ENCODE measurements at regions not wholly inside any gene's neighbourhood (a gene's known extent, or its start where the extent isn't known, plus 50 kb on each side); places are given as distances from the start of the nearest gene placed in this dataset.

GRCh38 chr9:109901201-109901600 lies 121.2 kb downstream of the PALM2AKAP2 start:
- no peaks in the 10 kb centered on the region for H3K9me3 ChIP-seq (ENCODE audit: control insufficient read depth, low read length)
- H4K8ac ChIP-seq (ENCODE audit: low read length): no peak overlapping the region
- H3K23ac ChIP-seq (ENCODE audit: low read length in 2 of 2): no peak overlapping the region
- no peak overlapping the region for H3K4ac ChIP-seq (ENCODE audit: low read depth in 1 of 2, low read length in 2 of 2)
- no peak overlapping the region for H2BK15ac ChIP-seq (ENCODE audit: low read depth, poor library complexity, severe bottlenecking)
- H3K4me1 ChIP-seq (ENCODE audit: control insufficient read depth, insufficient read depth, low read depth, low read length): peaks cover 3% of the 10 kb centered on the region
- peak overlapping the region; percentile 3 for H4K91ac ChIP-seq (ENCODE audit: low read length)
- H2AK5ac ChIP-seq (ENCODE audit: low read length, severe bottlenecking): no peak overlapping the region
- H3K4me3 ChIP-seq (ENCODE audit: insufficient read depth in 1 of 2, low read depth in 1 of 2, low read length in 2 of 2): no peak overlapping the region
- H3K18ac ChIP-seq (ENCODE audit: low read depth in 1 of 2, low read length in 2 of 2): no peak overlapping the region
- H2BK5ac ChIP-seq (ENCODE audit: low read depth, low read length, poor library complexity, severe bottlenecking): no peak overlapping the region
- H3K27ac ChIP-seq (ENCODE audit: low read length, poor library complexity, severe bottlenecking): no peak overlapping the region
- no peaks in the 10 kb centered on the region for H3K36me3 ChIP-seq (ENCODE audit: control insufficient read depth in 1 of 2, insufficient read depth in 2 of 2, low read depth in 1 of 2, low read length in 2 of 2)
- peak overlapping the region; percentile 15 for H3K9ac ChIP-seq (ENCODE audit: low read length)
- H3K27me3 ChIP-seq (ENCODE audit: control insufficient read depth in 1 of 2, insufficient read depth in 1 of 2, low read length in 2 of 2): no peaks in the 10 kb centered on the region
- WGBS: 30% methylated on average over 3 of the region's 3 CpGs
- peak; percentile 92 for DNase-seq
- no peak overlapping the region for H2BK12ac ChIP-seq (ENCODE audit: low read length in 2 of 2)
- peak overlapping the region in 1 of 2 experiments; percentile 10 for H3K14ac ChIP-seq (ENCODE audit: low read length in 2 of 2)
- H2BK120ac ChIP-seq (ENCODE audit: low read depth, low read length): no peak overlapping the region
- no peak overlapping the region for H2AFZ ChIP-seq (ENCODE audit: low read depth, low read length)
- H3K4me2 ChIP-seq (ENCODE audit: low read length, poor library complexity, severe bottlenecking): no peak overlapping the region
- H3K79me1 ChIP-seq (replicated peaks; ENCODE audit: low read length, poor library complexity, severe bottlenecking): peaks cover 10% of the 10 kb centered on the region

DNA sequence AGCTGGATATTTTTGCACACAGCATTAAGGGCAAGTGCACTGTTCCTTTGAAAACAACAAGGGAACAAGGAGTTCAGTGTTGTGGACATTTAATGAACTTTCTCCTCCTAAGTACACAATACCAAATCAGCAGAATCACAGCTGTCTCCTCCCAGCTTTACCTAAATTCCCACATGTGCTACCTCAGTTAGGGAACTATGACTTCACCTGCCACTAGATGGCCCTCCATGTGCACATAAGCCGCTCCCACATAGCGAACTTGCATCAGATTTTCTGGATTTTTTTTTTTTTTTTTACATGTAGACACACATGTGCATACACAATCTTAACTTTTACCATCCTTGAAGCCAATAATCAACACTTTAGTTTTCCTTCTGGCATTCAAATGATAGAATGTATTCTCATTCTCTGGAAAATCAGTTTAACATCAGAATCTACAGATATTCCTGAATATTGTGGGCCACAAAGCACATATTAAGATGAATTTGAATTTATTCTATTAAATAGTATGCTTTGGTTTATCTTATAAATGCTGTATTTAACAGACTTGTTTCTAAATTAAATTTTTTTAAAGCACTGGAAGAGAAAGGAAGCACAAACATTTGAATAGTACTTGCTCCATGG lies 123.6 kb downstream of the PALM2AKAP2 start:
- H3K27ac ChIP-seq (ENCODE audit: low read length, poor library complexity, severe bottlenecking): no peak overlapping the region
- H3K79me1 ChIP-seq (replicated peaks; ENCODE audit: low read length, poor library complexity, severe bottlenecking): peaks cover 12% of the 10 kb centered on the region
- H2AFZ ChIP-seq (ENCODE audit: low read depth, low read length): no peak overlapping the region
- H3K4me2 ChIP-seq (ENCODE audit: low read length, poor library complexity, severe bottlenecking): no peak overlapping the region
- H2BK120ac ChIP-seq (ENCODE audit: low read depth, low read length): no peak overlapping the region
- WGBS: 6% methylated on average over 2 of the region's 2 CpGs
- no peak overlapping the region for H3K14ac ChIP-seq (ENCODE audit: low read length in 2 of 2)
- H2BK12ac ChIP-seq (ENCODE audit: low read length in 2 of 2): no peak overlapping the region
- H4K91ac ChIP-seq (ENCODE audit: low read length): no peak overlapping the region
- no peaks in the 10 kb centered on the region for H3K27me3 ChIP-seq (ENCODE audit: control insufficient read depth in 1 of 2, insufficient read depth in 1 of 2, low read length in 2 of 2)
- no peaks in the 10 kb centered on the region for H3K9me3 ChIP-seq (ENCODE audit: control insufficient read depth, low read length)
- H2AK5ac ChIP-seq (ENCODE audit: low read length, severe bottlenecking): no peak overlapping the region
- H3K9ac ChIP-seq (ENCODE audit: low read length): peak overlapping the region; percentile 70
- no peak overlapping the region for H3K4ac ChIP-seq (ENCODE audit: low read depth in 1 of 2, low read length in 2 of 2)
- DNase-seq: peak; percentile 81
- H3K18ac ChIP-seq (ENCODE audit: low read depth in 1 of 2, low read length in 2 of 2): no peak overlapping the region
- no peak overlapping the region for H3K23ac ChIP-seq (ENCODE audit: low read length in 2 of 2)
- no peak overlapping the region for H2BK15ac ChIP-seq (ENCODE audit: low read depth, poor library complexity, severe bottlenecking)
- no peak overlapping the region for H4K8ac ChIP-seq (ENCODE audit: low read length)
- H2BK5ac ChIP-seq (ENCODE audit: low read depth, low read length, poor library complexity, severe bottlenecking): no peak overlapping the region
- H3K4me1 ChIP-seq (ENCODE audit: control insufficient read depth, insufficient read depth, low read depth, low read length): peaks cover 6% of the 10 kb centered on the region
- no peak overlapping the region for H3K4me3 ChIP-seq (ENCODE audit: insufficient read depth in 1 of 2, low read depth in 1 of 2, low read length in 2 of 2)
- peaks cover 0 to 3% of the 10 kb centered on the region in 2 experiments for H3K36me3 ChIP-seq (ENCODE audit: control insufficient read depth in 1 of 2, insufficient read depth in 2 of 2, low read depth in 1 of 2, low read length in 2 of 2)

- H4K8ac ChIP-seq (ENCODE audit: low read length): no peak overlapping the region
- DNase-seq: no peak
- H2BK120ac ChIP-seq (ENCODE audit: low read depth, low read length): no peak overlapping the region
- no peaks in the 10 kb centered on the region for H3K27me3 ChIP-seq (ENCODE audit: control insufficient read depth in 1 of 2, insufficient read depth in 1 of 2, low read length in 2 of 2)
- H2BK12ac ChIP-seq (ENCODE audit: low read length in 2 of 2): no peak overlapping the region
- peaks cover 0 to 3% of the 10 kb centered on the region in 2 experiments for H3K36me3 ChIP-seq (ENCODE audit: control insufficient read depth in 1 of 2, insufficient read depth in 2 of 2, low read depth in 1 of 2, low read length in 2 of 2)
- H3K14ac ChIP-seq (ENCODE audit: low read length in 2 of 2): no peak overlapping the region
- no peak overlapping the region for H3K4ac ChIP-seq (ENCODE audit: low read depth in 1 of 2, low read length in 2 of 2)
- H2AFZ ChIP-seq (ENCODE audit: low read depth, low read length): no peak overlapping the region
- no peak overlapping the region for H3K27ac ChIP-seq (ENCODE audit: low read length, poor library complexity, severe bottlenecking)
- no peak overlapping the region for H3K18ac ChIP-seq (ENCODE audit: low read depth in 1 of 2, low read length in 2 of 2)
- no peaks in the 10 kb centered on the region for H3K9me3 ChIP-seq (ENCODE audit: control insufficient read depth, low read length)
- H3K23ac ChIP-seq (ENCODE audit: low read length in 2 of 2): no peak overlapping the region
- H3K79me1 ChIP-seq (replicated peaks; ENCODE audit: low read length, poor library complexity, severe bottlenecking): peaks cover 12% of the 10 kb centered on the region
- H3K4me1 ChIP-seq (ENCODE audit: control insufficient read depth, insufficient read depth, low read depth, low read length): peaks cover 8% of the 10 kb centered on the region
- no peak overlapping the region for H4K91ac ChIP-seq (ENCODE audit: low read length)
- no peak overlapping the region for H2BK5ac ChIP-seq (ENCODE audit: low read depth, low read length, poor library complexity, severe bottlenecking)
- H3K4me3 ChIP-seq (ENCODE audit: insufficient read depth in 1 of 2, low read depth in 1 of 2, low read length in 2 of 2): no peak overlapping the region
- no peak overlapping the region for H3K4me2 ChIP-seq (ENCODE audit: low read length, poor library complexity, severe bottlenecking)
- H2BK15ac ChIP-seq (ENCODE audit: low read depth, poor library complexity, severe bottlenecking): no peak overlapping the region
- H3K9ac ChIP-seq (ENCODE audit: low read length): peak overlapping the region; percentile 70
- no peak overlapping the region for H2AK5ac ChIP-seq (ENCODE audit: low read length, severe bottlenecking)
- WGBS: 79% methylated on average over 5 of the region's 5 CpGs
Observed at GRCh38 chr9:109904666-109905065, 124.7 kb downstream of the PALM2AKAP2 start.

- no peak overlapping the region for H2BK15ac ChIP-seq (ENCODE audit: low read depth, poor library complexity, severe bottlenecking)
- H3K9me3 ChIP-seq (ENCODE audit: control insufficient read depth, low read length): no peaks in the 10 kb centered on the region
- H3K4ac ChIP-seq (ENCODE audit: low read depth in 1 of 2, low read length in 2 of 2): peak overlapping the region in 1 of 2 experiments; percentile 60
- DNase-seq: no peak
- no peak overlapping the region for H3K27ac ChIP-seq (ENCODE audit: low read length, poor library complexity, severe bottlenecking)
- no peak overlapping the region for H2AK5ac ChIP-seq (ENCODE audit: low read length, severe bottlenecking)
- no peak overlapping the region for H3K14ac ChIP-seq (ENCODE audit: low read length in 2 of 2)
- H2BK12ac ChIP-seq (ENCODE audit: low read length in 2 of 2): no peak overlapping the region
- peaks cover 13% of the 10 kb centered on the region for H3K79me1 ChIP-seq (replicated peaks; ENCODE audit: low read length, poor library complexity, severe bottlenecking)
- 94% methylated on average over 9 of the region's 9 CpGs for WGBS
- peaks cover 9% of the 10 kb centered on the region for H3K4me1 ChIP-seq (ENCODE audit: control insufficient read depth, insufficient read depth, low read depth, low read length)
- H4K91ac ChIP-seq (ENCODE audit: low read length): peak overlapping the region; percentile 53
- no peaks in the 10 kb centered on the region for H3K27me3 ChIP-seq (ENCODE audit: control insufficient read depth in 1 of 2, insufficient read depth in 1 of 2, low read length in 2 of 2)
- no peak overlapping the region for H3K4me3 ChIP-seq (ENCODE audit: insufficient read depth in 1 of 2, low read depth in 1 of 2, low read length in 2 of 2)
- peak overlapping the region in 1 of 2 experiments; percentile 53 for H3K18ac ChIP-seq (ENCODE audit: low read depth in 1 of 2, low read length in 2 of 2)
- no peak overlapping the region for H3K23ac ChIP-seq (ENCODE audit: low read length in 2 of 2)
- H2AFZ ChIP-seq (ENCODE audit: low read depth, low read length): no peak overlapping the region
- no peak overlapping the region for H4K8ac ChIP-seq (ENCODE audit: low read length)
- H2BK120ac ChIP-seq (ENCODE audit: low read depth, low read length): no peak overlapping the region
- H2BK5ac ChIP-seq (ENCODE audit: low read depth, low read length, poor library complexity, severe bottlenecking): no peak overlapping the region
- peak overlapping the region; percentile 70 for H3K9ac ChIP-seq (ENCODE audit: low read length)
- H3K36me3 ChIP-seq (ENCODE audit: control insufficient read depth in 1 of 2, insufficient read depth in 2 of 2, low read depth in 1 of 2, low read length in 2 of 2): peaks cover 0 to 3% of the 10 kb centered on the region in 2 experiments
- no peak overlapping the region for H3K4me2 ChIP-seq (ENCODE audit: low read length, poor library complexity, severe bottlenecking)
Observed at GRCh38 chr9:109905472-109905871, 125.5 kb downstream of the PALM2AKAP2 start.
